ENCODE measurements at regions not wholly inside any gene's neighbourhood (a gene's known extent, or its start where the extent isn't known, plus 50 kb on each side); places are given as distances from the start of the nearest gene placed in this dataset.

GRCh38 chr3:164418414-164418813 lies 659.9 kb downstream of the SI start:
- no peak for TF ChIP-seq CTCF (IDR thresholded peaks at IDR 0.05)
- H3K36me3 ChIP-seq = no peaks in the 10 kb centered on the region
- no peaks in the 10 kb centered on the region for H3K27me3 ChIP-seq
- H3K4me1 ChIP-seq = no peaks in the 10 kb centered on the region
- H3K27ac ChIP-seq = no peak overlapping the region
- no peaks in the 10 kb centered on the region for H3K9me3 ChIP-seq
- no peak for DNase-seq
- no peak overlapping the region for H3K4me3 ChIP-seq
- intact Hi-C loops (cut with DNase I) = no loop called here
- ATAC-seq = no peak

- no peak for DNase-seq
These were observed 660.3 kb downstream of the SI start for GRCh38 chr3:164417955-164418354.

GRCh38 chr3:164416491-164417222 lies 661.6 kb downstream of the SI start:
- no peak for DNase-seq
- no peak for ATAC-seq
- no peaks in the 10 kb centered on the region for H3K36me3 ChIP-seq
- no peaks in the 10 kb centered on the region for H3K4me1 ChIP-seq
- intact Hi-C loops (cut with DNase I) = no loop called here
- no peak overlapping the region for H3K27ac ChIP-seq
- no peaks in the 10 kb centered on the region for H3K27me3 ChIP-seq
- TF ChIP-seq CTCF (IDR thresholded peaks at IDR 0.05) = no peak
- no peak overlapping the region for H3K4me3 ChIP-seq
- no peaks in the 10 kb centered on the region for H3K9me3 ChIP-seq

More at GRCh38 chr3:164417955-164418354, 660.3 kb downstream of the SI start:
- Histone ChIP-seq H3K9me3 (no peaks in the 10 kb centered on the region), H3K4me1 (no peaks in the 10 kb centered on the region), H3K4me3 (no peak overlapping the region), H3K36me3 (no peaks in the 10 kb centered on the region), H3K27me3 (no peaks in the 10 kb centered on the region), H3K27ac (no peak overlapping the region)
- ATAC-seq = no peak
- no peak for TF ChIP-seq CTCF (IDR thresholded peaks at IDR 0.05)
- intact Hi-C loops (cut with DNase I) = no loop called here

GRCh38 chr3:164408326-164408725 lies 670.0 kb downstream of the SI start:
- no peaks in the 10 kb centered on the region for H3K27me3 ChIP-seq
- DNase-seq = no peak
- no peak for ATAC-seq
- no peak overlapping the region for H3K4me3 ChIP-seq
- no peak overlapping the region for H3K27ac ChIP-seq
- no peaks in the 10 kb centered on the region for H3K4me1 ChIP-seq
- TF ChIP-seq CTCF (IDR thresholded peaks at IDR 0.05) = no peak
- no peaks in the 10 kb centered on the region for H3K36me3 ChIP-seq
- intact Hi-C loops (cut with DNase I) = no loop called here
- no peaks in the 10 kb centered on the region for H3K9me3 ChIP-seq

- Histone ChIP-seq H3K4me1 (no peaks in the 10 kb centered on the region), H3K9me3 (no peaks in the 10 kb centered on the region), H3K4me3 (no peak overlapping the region), H3K27me3 (no peaks in the 10 kb centered on the region), H3K27ac (no peak overlapping the region), H3K36me3 (no peaks in the 10 kb centered on the region)
- ATAC-seq = no peak
- intact Hi-C loops (cut with DNase I) = no loop called here
- no peak for TF ChIP-seq CTCF (IDR thresholded peaks at IDR 0.05)
- no peak for DNase-seq
These were observed 671.2 kb downstream of the SI start for GRCh38 chr3:164407111-164407510.

Measured in left lung (tissue), 4 donors.